ENCODE measurements at regions not wholly inside any gene's neighbourhood (a gene's known extent, or its start where the extent isn't known, plus 50 kb on each side); places are given as distances from the start of the nearest gene placed in this dataset.

DNA sequence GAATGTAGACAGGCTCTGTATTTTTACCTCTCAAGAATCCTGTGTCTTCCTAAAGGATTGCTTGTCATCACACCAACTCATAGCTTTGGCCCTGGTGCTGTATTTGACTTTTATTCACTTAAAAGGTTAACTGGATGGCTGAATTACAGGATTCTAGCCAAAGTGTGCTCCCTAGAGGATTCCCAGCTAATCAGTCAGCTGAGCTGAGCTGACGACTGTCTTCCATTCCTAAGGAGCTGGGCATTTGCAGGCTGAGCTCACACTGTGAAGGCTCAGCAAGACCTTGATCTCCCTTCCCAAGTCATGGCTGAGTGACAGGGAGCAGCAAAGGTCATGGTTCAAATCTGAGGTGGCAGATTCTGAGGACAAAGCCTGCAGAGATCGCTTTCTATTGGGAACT, 59.0 kb upstream of the PALM2AKAP2 start:
- no peaks in the 10 kb centered on the region for H3K9me3 Mint-ChIP-seq (ENCODE audit: low read depth)
- ATAC-seq (no peak), DNase-seq (no peak)
- no peaks in the 10 kb centered on the region for H3K36me3 Mint-ChIP-seq (ENCODE audit: low read depth)
- ChIA-PET POLR2A (no interaction called here), CTCF (interaction anchor here (0.6 kb wide), 1 partner anchor 97 kb away, joined by 3 read pairs; no protein-coding TSS in a partner anchor)
- H3K4me1 Mint-ChIP-seq, result no peaks in the 10 kb centered on the region
- peaks cover 2% of the 10 kb centered on the region for H3K27me3 Mint-ChIP-seq
- intact Hi-C loops (cut with DNase I, micrococcal nuclease), result no loop called here
- no peak overlapping the region for H3K27ac Mint-ChIP-seq
- no peak overlapping the region for H3K4me3 Mint-ChIP-seq

DNA sequence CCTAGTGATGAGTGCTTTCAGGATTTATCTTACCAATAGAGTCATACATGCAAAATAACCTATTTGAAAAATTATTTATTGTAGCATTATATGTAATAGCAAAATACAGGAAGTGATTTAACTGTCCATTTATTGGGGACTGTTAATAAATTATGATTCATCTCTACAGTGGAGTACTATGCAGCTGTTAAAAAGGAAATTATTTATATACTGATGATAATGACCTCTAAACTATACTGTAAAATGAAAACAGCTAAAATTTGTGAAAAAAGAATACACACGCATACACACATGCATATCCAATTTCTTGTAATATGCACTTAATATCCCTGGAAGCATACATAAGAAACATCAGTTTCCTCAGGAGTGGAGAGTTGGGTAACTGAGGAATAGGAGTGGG, 58.0 kb upstream of the PALM2AKAP2 start:
- CTCF ChIA-PET, result no interaction called here
- Mint-ChIP-seq H3K27ac (no peak overlapping the region), H3K4me3 (no peak overlapping the region), H3K27me3 (peaks cover 2% of the 10 kb centered on the region), H3K36me3 (ENCODE audit: low read depth) (no peaks in the 10 kb centered on the region), H3K4me1 (no peaks in the 10 kb centered on the region), H3K9me3 (ENCODE audit: low read depth) (no peaks in the 10 kb centered on the region)
- POLR2A ChIA-PET, result no interaction called here
- ATAC-seq (no peak), DNase-seq (no peak)
- intact Hi-C loops (cut with DNase I, micrococcal nuclease), result no loop called here

GRCh38 chr9:109723781-109724180, 56.2 kb upstream of the PALM2AKAP2 start:
- CTCF ChIA-PET, result interaction anchor here (1.2 kb wide), 1 partner anchor 55 kb away, joined by 3 read pairs; no protein-coding TSS in a partner anchor
- no peak overlapping the region for H3K4me3 Mint-ChIP-seq
- DNase-seq (no peak), ATAC-seq (no peak)
- H3K27me3 Mint-ChIP-seq, result peaks cover 4% of the 10 kb centered on the region
- POLR2A ChIA-PET, result no interaction called here
- H3K9me3 Mint-ChIP-seq (ENCODE audit: low read depth), result no peaks in the 10 kb centered on the region
- H3K27ac Mint-ChIP-seq, result no peak overlapping the region
- H3K4me1 Mint-ChIP-seq, result no peaks in the 10 kb centered on the region
- H3K36me3 Mint-ChIP-seq (ENCODE audit: low read depth), result no peaks in the 10 kb centered on the region
- intact Hi-C loops (cut with DNase I, micrococcal nuclease), result no loop called here

DNA sequence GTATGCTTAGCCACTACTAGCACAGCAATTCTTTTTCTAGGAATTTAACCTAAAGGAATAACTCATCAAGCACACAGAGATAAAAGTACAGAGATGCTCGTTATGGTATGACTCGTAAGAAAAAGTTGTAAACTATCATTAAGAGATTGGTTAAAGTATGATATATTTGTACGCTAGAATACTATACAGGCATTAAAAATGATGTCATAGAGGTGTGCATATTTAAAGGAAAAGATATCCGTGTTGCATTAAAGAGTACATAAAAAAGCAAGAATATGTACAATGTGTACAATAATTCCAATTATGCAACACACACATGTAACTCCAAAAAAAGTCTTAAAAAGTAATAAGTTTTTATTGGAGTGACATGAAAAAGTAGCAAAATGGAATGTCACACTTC, 54.5 kb upstream of the PALM2AKAP2 start:
- intact Hi-C loops (cut with DNase I, micrococcal nuclease), result no loop called here
- no peaks in the 10 kb centered on the region for H3K36me3 Mint-ChIP-seq (ENCODE audit: low read depth)
- no peaks in the 10 kb centered on the region for H3K9me3 Mint-ChIP-seq (ENCODE audit: low read depth)
- ATAC-seq (no peak), DNase-seq (no peak)
- ChIA-PET CTCF (no interaction called here), POLR2A (no interaction called here)
- H3K27me3 Mint-ChIP-seq, result peaks cover 4% of the 10 kb centered on the region
- no peak overlapping the region for H3K27ac Mint-ChIP-seq
- no peak overlapping the region for H3K4me3 Mint-ChIP-seq
- no peaks in the 10 kb centered on the region for H3K4me1 Mint-ChIP-seq

GRCh38 chr9:109726119-109726518, 53.9 kb upstream of the PALM2AKAP2 start:
- CTCF ChIA-PET, result no interaction called here
- no peak for ATAC-seq
- POLR2A ChIA-PET, result no interaction called here
- Mint-ChIP-seq H3K36me3 (ENCODE audit: low read depth) (no peaks in the 10 kb centered on the region), H3K27me3 (peaks cover 4% of the 10 kb centered on the region), H3K9me3 (ENCODE audit: low read depth) (no peaks in the 10 kb centered on the region), H3K4me1 (no peaks in the 10 kb centered on the region), H3K27ac (no peak overlapping the region), H3K4me3 (no peak overlapping the region)
- intact Hi-C loops (cut with DNase I, micrococcal nuclease), result no loop called here
- no peak for DNase-seq

DNA sequence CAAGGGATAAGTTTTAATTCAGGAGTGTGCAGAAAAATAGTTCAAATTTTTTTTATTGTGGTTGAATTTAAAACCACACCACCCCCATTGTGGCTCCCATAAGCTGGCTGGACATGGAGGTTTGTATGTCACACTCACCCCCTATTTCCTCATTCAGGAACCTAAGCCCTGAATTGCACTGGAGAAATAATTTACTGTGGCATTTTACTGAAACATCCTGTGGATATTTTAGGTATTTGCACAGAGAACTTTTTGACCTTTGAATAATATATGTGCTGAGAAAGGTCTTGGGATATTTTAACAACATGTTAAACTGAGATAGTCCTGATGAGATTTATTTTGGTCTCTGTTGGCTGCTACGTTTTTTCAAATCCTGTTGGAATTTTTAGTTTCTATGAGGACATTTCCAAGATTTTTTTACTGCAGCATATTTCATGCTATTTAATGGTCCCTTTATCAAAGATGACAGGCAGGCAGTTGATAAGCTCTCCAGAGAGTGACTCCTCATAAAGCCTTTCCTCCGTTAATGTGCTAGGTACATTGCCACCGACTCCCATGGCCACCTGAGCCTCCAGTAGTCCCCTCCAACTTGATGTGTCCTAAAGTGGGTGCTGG, 51.2 kb upstream of the PALM2AKAP2 start:
- H3K9me3 Mint-ChIP-seq (ENCODE audit: low read depth), result no peaks in the 10 kb centered on the region
- no peaks in the 10 kb centered on the region for H3K36me3 Mint-ChIP-seq (ENCODE audit: low read depth)
- peaks cover 10% of the 10 kb centered on the region for H3K27me3 Mint-ChIP-seq
- no peak overlapping the region for H3K4me3 Mint-ChIP-seq
- DNase-seq (no peak), ATAC-seq (no peak)
- no peak overlapping the region for H3K27ac Mint-ChIP-seq
- ChIA-PET CTCF (no interaction called here), POLR2A (no interaction called here)
- intact Hi-C loops (cut with DNase I, micrococcal nuclease), result no loop called here
- no peaks in the 10 kb centered on the region for H3K4me1 Mint-ChIP-seq

GRCh38 chr9:109729513-109729912, 50.5 kb upstream of the PALM2AKAP2 start:
- ChIA-PET POLR2A (no interaction called here), CTCF (no interaction called here)

More at GRCh38 chr9:109729513-109729912, 50.5 kb upstream of the PALM2AKAP2 start:
- H3K4me1 Mint-ChIP-seq, result no peaks in the 10 kb centered on the region
- H3K27ac Mint-ChIP-seq, result no peak overlapping the region
- no peak overlapping the region for H3K4me3 Mint-ChIP-seq
- DNase-seq, result no peak
- no peak for ATAC-seq
- no peaks in the 10 kb centered on the region for H3K9me3 Mint-ChIP-seq (ENCODE audit: low read depth)
- intact Hi-C loops (cut with DNase I, micrococcal nuclease), result no loop called here
- peaks cover 10% of the 10 kb centered on the region for H3K27me3 Mint-ChIP-seq
- H3K36me3 Mint-ChIP-seq (ENCODE audit: low read depth), result no peaks in the 10 kb centered on the region

Data from activated CD4-positive, alpha-beta T cell treated with anti-CD3 and anti-CD28 coated beads for 36 hours (primary cell).